GM13977 (cell line): ENCODE measurements at regions not wholly inside any gene's neighbourhood (a gene's known extent, or its start where the extent isn't known, plus 50 kb on each side); places are given as distances from the start of the nearest gene placed in this dataset.

Experiments used
- DNase-seq: peaks from one replicate; pipeline ENCODE4 v3.0.0; 2012; ENCODE audit warnings: low spot score
- CTCF ChIP-seq: IDR thresholded peaks from 2 replicates; pipeline ENCODE4 v1.5.1; 2012; ENCODE audit warnings: mild to moderate bottlenecking, control low read depth; ENCODE audit not compliant: insufficient read depth; ENCODE audit errors: extremely low read depth, missing control alignments
- in situ Hi-C: fragments of 300-500 bp; cut with MboI; formaldehyde crosslinking; loops from one replicate; pipeline ENCODE4 v1.12.0; 2022; ENCODE audit warnings: low sequenced_read_pairs, low pct_unique_long_range_greater_than_20kb, mixed read lengths, inconsistent platforms; ENCODE audit not compliant: unreplicated experiment

DNA sequence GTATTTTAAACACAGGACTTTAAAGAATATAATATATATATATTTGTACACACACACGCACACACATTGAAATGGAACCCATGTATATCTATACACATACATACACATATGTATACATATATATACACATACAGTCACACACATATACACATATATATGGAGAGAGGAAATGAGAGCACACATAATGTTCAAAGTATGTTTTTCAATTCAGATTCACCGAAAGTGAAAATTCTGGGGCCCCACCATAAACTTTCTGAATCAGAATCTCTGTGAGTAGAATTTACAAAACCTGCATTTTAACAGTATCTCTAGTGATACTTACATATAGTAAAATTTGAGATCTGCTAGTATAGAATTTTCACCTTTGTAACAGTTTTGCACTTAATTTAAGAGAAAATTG, 60.4 kb upstream of the OBI1 start:
- in situ Hi-C loops: no loop called here
- no peak for DNase-seq
- no peak for TF ChIP-seq CTCF

DNA sequence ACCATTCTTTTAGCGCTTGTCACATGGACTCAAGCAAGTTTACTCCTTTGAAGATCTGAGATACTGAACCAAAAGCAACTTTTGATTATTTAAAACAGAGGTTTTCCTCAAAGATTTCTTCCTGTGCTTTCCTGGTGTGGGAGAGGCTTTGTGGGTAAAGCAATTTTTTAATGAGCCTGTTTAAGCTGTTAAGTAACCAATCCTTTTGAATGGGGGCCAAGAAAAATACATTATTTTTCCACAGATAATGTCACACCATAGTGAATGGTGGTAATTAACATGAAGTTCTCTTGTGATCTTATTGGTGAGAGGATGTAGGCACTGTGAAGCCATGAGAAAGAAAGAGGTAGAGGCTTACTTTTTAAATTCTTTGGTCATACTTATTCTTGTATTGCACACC, 55.8 kb upstream of the OBI1 start:
- no peak for DNase-seq
- in situ Hi-C loops: no loop called here
- TF ChIP-seq CTCF: no peak

- DNase-seq: no peak
- in situ Hi-C loops: no loop called here
- TF ChIP-seq CTCF: no peak
Measured at GRCh38 chr13:78712831-78713230, 53.9 kb upstream of the OBI1 start.

GRCh38 chr13:78709028-78709427, 50.1 kb upstream of the OBI1 start:
- in situ Hi-C loops: no loop called here

More at GRCh38 chr13:78709028-78709427, 50.1 kb upstream of the OBI1 start:
- no peak for TF ChIP-seq CTCF
- no peak for DNase-seq
